SK-N-MC (cell line): ENCODE measurements at regions not wholly inside any gene's neighbourhood (a gene's known extent, or its start where the extent isn't known, plus 50 kb on each side); places are given as distances from the start of the nearest gene placed in this dataset.

Experiments
- EZH2 ChIP-seq: fragments of 200-600 bp; sonication (generic); IDR thresholded peaks from one replicate; pipeline ENCODE4 v1.6.1; 2017; ENCODE audit warnings: antibody characterized with exemption
- POLR2AphosphoS5 ChIP-seq: IDR thresholded peaks from 2 replicates; pipeline ENCODE4 v1.6.1; 2012; ENCODE audit warnings: mild to moderate bottlenecking, low read depth, low read length, borderline replicate concordance

- TF ChIP-seq EZH2 (no peak), POLR2AphosphoS5 (no peak)
Observed at GRCh38 chr5:40171971-40172370, 507.7 kb upstream of the PTGER4 start.
